Epithelial cell of proximal tubule (primary cell): ENCODE measurements at regions not wholly inside any gene's neighbourhood (a gene's known extent, or its start where the extent isn't known, plus 50 kb on each side); places are given as distances from the start of the nearest gene placed in this dataset.

ENCODE experiments used
- DNase-seq: peaks from one replicate; pipeline ENCODE4 v3.0.0-alpha.2; 2011; ENCODE audit warnings: low read depth
- H3K4me3 ChIP-seq: 2 replicates; pipeline ENCODE4 v1.5.1; 2011; ENCODE audit warnings: low read depth, mild to moderate bottlenecking, low read length
- TF ChIP-seq, protein P1 (sequence below): conservative IDR thresholded peaks from 2 replicates; pipeline ENCODE4 v1.5.1; 2012; ENCODE audit warnings: low read depth, mild to moderate bottlenecking, low read length

DNA sequence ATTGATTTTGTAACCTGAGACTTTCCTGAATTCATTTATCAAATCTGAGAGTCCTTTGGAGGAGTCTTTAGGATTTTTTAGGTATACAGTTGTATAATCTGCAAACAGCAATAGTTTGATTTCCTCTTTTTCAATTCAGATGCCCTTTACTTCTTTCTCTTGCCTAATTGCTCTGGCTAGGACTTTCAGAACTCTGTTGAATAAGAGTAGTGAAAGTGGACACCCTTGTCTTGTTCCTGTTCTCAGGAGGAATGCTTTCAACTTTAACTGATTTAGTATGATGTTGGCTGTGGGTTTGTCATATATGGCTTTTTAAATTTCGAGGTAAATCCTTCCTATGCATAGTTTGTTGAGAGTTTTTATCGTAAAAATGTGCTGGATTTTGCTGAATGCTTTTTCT lies 227.4 kb downstream of the CSNK2A3 start:
- no peak for DNase-seq
- TF ChIP-seq, protein P1, sequence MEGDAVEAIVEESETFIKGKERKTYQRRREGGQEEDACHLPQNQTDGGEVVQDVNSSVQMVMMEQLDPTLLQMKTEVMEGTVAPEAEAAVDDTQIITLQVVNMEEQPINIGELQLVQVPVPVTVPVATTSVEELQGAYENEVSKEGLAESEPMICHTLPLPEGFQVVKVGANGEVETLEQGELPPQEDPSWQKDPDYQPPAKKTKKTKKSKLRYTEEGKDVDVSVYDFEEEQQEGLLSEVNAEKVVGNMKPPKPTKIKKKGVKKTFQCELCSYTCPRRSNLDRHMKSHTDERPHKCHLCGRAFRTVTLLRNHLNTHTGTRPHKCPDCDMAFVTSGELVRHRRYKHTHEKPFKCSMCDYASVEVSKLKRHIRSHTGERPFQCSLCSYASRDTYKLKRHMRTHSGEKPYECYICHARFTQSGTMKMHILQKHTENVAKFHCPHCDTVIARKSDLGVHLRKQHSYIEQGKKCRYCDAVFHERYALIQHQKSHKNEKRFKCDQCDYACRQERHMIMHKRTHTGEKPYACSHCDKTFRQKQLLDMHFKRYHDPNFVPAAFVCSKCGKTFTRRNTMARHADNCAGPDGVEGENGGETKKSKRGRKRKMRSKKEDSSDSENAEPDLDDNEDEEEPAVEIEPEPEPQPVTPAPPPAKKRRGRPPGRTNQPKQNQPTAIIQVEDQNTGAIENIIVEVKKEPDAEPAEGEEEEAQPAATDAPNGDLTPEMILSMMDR: no peak
- no peak overlapping the region for H3K4me3 ChIP-seq

DNA sequence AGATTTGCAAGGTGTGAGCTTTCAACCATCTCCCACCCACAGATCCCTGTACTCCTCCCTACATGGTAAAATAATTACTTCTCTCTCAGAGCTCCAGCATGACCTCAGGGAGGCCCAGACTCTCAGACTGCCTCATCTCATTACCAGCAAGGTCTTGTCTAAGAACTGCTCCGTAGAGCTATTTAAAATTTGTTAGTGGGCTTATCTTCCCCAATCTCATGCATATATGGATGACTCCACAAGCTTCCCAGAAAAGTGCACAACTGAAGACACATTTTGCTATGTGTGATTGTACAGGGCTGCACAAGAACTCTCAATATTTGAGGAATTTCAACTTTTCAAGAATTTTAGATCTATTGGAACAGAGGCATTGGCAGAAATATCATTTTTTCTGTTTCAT lies 230.3 kb downstream of the CSNK2A3 start:
- TF ChIP-seq, protein P1: no peak
- no peak overlapping the region for H3K4me3 ChIP-seq
- no peak for DNase-seq

DNA sequence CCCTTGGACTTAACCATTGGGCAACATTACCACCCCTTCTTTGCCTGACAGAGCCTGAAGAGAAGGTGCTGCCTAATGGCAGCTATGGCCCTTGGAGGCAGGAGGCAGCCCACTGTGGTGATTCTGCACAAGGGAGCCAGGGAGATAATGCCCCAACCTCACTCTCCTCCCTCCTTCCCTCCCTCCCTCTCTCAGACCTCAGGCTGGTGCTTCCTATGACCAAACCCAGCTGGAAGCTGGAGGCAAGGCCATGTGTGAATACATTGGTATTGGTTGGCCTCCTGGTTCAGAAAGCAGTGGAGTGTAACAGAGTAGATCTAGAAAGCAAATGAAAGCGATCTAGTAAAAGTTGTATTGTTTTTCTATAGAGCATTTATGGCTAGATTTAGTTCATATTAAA lies 233.1 kb downstream of the CSNK2A3 start:
- no peak overlapping the region for H3K4me3 ChIP-seq
- TF ChIP-seq, protein P1: no peak
- DNase-seq: no peak

DNA sequence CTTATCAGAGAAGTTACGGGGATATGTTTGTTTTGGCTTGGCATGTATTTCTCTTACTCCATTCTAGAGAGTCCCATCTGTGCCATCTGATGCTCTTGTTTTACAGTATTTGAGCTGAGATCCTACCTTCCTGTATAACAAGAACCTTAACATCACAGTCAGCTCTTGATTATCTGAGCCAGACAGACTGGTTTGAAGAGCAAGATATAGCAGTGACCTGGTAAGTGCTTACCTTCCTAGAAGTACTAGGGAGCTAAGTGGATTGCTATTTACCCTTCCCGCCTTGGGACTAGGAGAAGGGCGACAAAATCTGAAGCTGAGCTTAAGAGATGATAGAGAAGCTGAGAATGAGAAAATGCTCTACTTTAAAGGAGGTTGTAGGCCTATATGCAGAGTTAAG lies 235.3 kb downstream of the CSNK2A3 start:
- H3K4me3 ChIP-seq: no peak overlapping the region
- no peak for DNase-seq
- TF ChIP-seq, protein P1: no peak

DNA sequence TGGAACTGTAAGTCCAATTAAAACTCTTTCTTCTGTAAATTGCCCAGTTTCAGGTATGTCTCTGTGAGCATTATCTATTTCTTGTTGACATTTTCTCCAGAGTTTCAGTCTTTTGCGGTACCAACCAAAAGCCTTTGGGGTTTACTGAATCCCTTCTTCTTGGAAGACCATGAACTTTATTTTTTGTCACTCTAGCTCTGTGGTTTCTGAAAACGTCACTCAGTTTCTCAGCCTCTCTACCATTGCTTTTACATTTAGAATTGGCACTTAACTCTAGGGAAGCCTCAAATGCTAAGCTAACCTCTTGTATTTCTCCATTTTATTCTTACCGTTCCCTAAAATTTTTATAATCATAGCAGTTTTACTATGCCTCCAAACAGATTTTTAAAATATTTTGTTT lies 237.6 kb downstream of the CSNK2A3 start:
- TF ChIP-seq, protein P1: no peak
- no peak overlapping the region for H3K4me3 ChIP-seq
- DNase-seq: no peak

DNA sequence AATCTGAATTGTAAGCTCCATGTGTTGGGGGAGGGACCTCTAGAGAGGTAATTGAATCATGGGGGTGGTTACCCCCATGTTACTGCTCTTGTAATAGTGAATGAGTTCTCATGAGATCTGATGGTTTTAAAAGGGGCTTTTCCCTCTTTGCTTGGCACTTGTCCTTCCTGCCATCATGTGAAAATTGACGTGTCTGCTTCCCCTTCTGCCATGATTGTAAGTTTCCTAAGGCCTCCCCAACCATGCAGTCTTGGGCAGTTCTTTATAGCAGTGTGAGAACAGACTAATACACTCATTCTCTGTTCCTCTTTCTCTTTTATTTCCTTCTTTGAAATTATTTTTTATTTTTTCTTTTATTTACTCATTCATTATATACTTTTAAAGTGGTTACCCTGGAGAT lies 239.4 kb downstream of the CSNK2A3 start:
- TF ChIP-seq, protein P1: no peak
- no peak overlapping the region for H3K4me3 ChIP-seq
- no peak for DNase-seq

DNA sequence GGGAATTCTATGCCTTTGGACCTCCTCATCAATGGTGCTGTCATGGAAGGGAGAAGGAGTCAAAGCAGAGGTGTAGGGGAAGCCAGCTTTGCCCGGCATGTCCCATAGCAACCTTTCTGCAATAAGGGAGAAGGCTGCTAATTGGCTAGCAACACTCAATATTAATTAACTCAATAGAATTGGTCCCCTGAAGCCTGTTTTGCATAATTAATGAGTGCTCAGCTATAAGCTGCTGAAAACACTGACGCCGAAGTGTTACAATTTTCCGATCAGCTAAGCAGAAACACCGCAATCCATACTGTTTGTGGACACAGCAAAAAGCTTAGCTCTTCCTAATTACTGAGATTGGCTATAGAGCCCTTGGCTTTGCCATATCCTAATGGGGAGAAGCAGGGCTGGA lies 245.0 kb downstream of the CSNK2A3 start:
- TF ChIP-seq, protein P1: no peak
- H3K4me3 ChIP-seq: no peak overlapping the region
- no peak for DNase-seq
